ENCODE measurements at regions not wholly inside any gene's neighbourhood (a gene's known extent, or its start where the extent isn't known, plus 50 kb on each side); places are given as distances from the start of the nearest gene placed in this dataset.

DNA sequence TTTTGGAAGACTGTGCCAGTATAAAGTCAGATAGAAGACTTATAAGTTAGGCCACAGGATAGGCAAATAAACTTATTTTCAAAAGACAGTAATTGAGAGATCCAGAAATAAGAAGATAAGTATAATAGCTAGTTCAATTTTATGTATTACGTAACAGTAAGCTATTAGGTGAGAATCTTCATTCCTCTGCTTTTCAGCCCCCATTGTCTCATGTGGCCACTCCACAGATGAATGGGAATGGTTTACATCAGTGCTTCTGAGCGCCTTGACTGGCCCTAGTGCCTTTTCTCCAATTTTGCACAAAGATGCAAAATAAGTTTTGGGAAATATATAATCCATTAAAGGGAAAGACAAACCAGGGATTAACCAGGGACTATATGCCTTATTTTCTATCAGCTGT is 550.5 kb downstream of the MMUT start:
- H3K4me1 Mint-ChIP-seq (ENCODE audit: low read depth): no peaks in the 10 kb centered on the region
- DNase-seq (ENCODE audit: low spot score): no peak

GRCh38 chr6:48904809-48905208 is 558.2 kb downstream of the MMUT start:
- H3K9me3 Mint-ChIP-seq (ENCODE audit: low read depth): no peaks in the 10 kb centered on the region
- no peak for DNase-seq (ENCODE audit: low spot score)
- no peak overlapping the region for H3K4me3 Mint-ChIP-seq (ENCODE audit: unreplicated experiment)
- no peak overlapping the region for H3K27ac Mint-ChIP-seq (ENCODE audit: unreplicated experiment)
- no peak for TF ChIP-seq CTCF (IDR thresholded peaks at IDR 0.05)
- no peaks in the 10 kb centered on the region for H3K4me1 Mint-ChIP-seq (ENCODE audit: low read depth)
- no peaks in the 10 kb centered on the region for H3K36me3 Mint-ChIP-seq (ENCODE audit: low read depth)
- H3K27me3 Mint-ChIP-seq (ENCODE audit: low read depth): peaks cover 7% of the 10 kb centered on the region

More for the DNA sequence above, 550.5 kb downstream of the MMUT start:
- TF ChIP-seq CTCF (IDR thresholded peaks at IDR 0.05): no peak
- Mint-ChIP-seq H3K36me3 (ENCODE audit: low read depth) (no peaks in the 10 kb centered on the region), H3K27me3 (ENCODE audit: low read depth) (peaks cover 3% of the 10 kb centered on the region), H3K9me3 (ENCODE audit: low read depth) (no peaks in the 10 kb centered on the region), H3K27ac (ENCODE audit: unreplicated experiment) (no peak overlapping the region), H3K4me3 (ENCODE audit: unreplicated experiment) (no peak overlapping the region)

DNA sequence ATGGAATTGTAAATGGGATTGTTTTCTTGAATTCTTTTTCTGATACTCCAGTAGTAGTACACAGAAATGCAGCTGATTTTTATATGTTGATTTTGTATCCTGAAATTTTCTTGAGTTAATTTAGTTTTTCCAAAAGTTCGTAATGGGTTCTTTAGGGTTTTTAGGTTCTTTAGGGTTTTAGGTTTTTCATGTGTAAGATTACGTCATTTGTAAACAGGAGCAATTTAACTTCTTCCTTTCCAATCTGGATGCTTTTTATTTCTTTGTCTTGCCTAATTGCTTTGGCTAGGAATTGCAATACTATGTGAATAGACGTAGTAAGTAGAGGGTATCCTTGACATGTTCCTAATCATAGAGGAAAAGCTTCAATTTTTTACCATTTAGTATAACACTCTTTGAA is 568.6 kb downstream of the MMUT start:
- no peak for TF ChIP-seq CTCF (IDR thresholded peaks at IDR 0.05)
- Mint-ChIP-seq H3K4me3 (ENCODE audit: unreplicated experiment) (no peak overlapping the region), H3K9me3 (ENCODE audit: low read depth) (no peaks in the 10 kb centered on the region), H3K4me1 (ENCODE audit: low read depth) (no peaks in the 10 kb centered on the region), H3K27me3 (ENCODE audit: low read depth) (peaks cover 6% of the 10 kb centered on the region), H3K27ac (ENCODE audit: unreplicated experiment) (no peak overlapping the region), H3K36me3 (ENCODE audit: low read depth) (no peaks in the 10 kb centered on the region)
- no peak for DNase-seq (ENCODE audit: low spot score)

GRCh38 chr6:48893048-48893447 is 570.0 kb downstream of the MMUT start:
- TF ChIP-seq CTCF (IDR thresholded peaks at IDR 0.05): no peak
- no peak for DNase-seq (ENCODE audit: low spot score)
- Mint-ChIP-seq H3K36me3 (ENCODE audit: low read depth) (no peaks in the 10 kb centered on the region), H3K4me1 (ENCODE audit: low read depth) (no peaks in the 10 kb centered on the region), H3K27ac (ENCODE audit: unreplicated experiment) (no peak overlapping the region), H3K27me3 (ENCODE audit: low read depth) (peaks cover 3% of the 10 kb centered on the region), H3K9me3 (ENCODE audit: low read depth) (no peaks in the 10 kb centered on the region), H3K4me3 (ENCODE audit: unreplicated experiment) (no peak overlapping the region)

DNA sequence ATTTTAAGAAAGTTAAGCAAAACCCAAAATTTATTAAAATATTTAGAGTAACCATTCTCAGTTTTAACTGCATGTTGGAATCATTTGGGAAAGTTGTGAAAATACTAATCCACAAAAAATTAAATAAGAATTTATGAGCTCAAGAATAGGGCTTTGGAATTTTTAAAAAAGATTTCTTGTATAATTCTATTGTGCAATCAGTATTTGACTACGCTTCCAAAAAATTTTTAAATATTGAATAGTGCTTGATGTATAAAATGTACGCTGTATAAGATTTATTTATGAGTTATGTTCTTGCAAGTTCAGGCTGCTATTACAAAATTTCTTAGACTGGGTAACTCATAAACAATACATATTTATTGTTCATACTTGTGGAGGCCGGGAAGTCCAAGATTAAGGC is 571.7 kb downstream of the MMUT start:
- no peaks in the 10 kb centered on the region for H3K36me3 Mint-ChIP-seq (ENCODE audit: low read depth)
- H3K27ac Mint-ChIP-seq (ENCODE audit: unreplicated experiment): no peak overlapping the region
- H3K27me3 Mint-ChIP-seq (ENCODE audit: low read depth): no peaks in the 10 kb centered on the region
- H3K4me3 Mint-ChIP-seq (ENCODE audit: unreplicated experiment): no peak overlapping the region
- H3K4me1 Mint-ChIP-seq (ENCODE audit: low read depth): no peaks in the 10 kb centered on the region
- no peaks in the 10 kb centered on the region for H3K9me3 Mint-ChIP-seq (ENCODE audit: low read depth)
- no peak for TF ChIP-seq CTCF (IDR thresholded peaks at IDR 0.05)
- DNase-seq (ENCODE audit: low spot score): no peak

Measured in chondrocyte (in vitro differentiated cells).